GM12865 (cell line): ENCODE measurements at regions not wholly inside any gene's neighbourhood (a gene's known extent, or its start where the extent isn't known, plus 50 kb on each side); places are given as distances from the start of the nearest gene placed in this dataset.

ENCODE experiments used
- DNase-seq: peaks from one replicate; pipeline ENCODE4 v3.0.0; 2010; ENCODE audit warnings: low read depth
- H3K4me3 ChIP-seq: 2 replicates; pipeline ENCODE4 v1.5.1; 2011; ENCODE audit warnings: mild to moderate bottlenecking, low read depth, low read length, control low read depth
- CTCF ChIP-seq: IDR thresholded peaks from 2 replicates; pipeline ENCODE4 v1.5.1; 2011; ENCODE audit warnings: low read length, control low read depth, low read depth, inconsistent platforms; ENCODE audit not compliant: insufficient read depth; ENCODE audit errors: missing control alignments

- no peak overlapping the region for H3K4me3 ChIP-seq
- no peak for DNase-seq
- TF ChIP-seq CTCF, result no peak
Measured at GRCh38 chr12:124428136-124428791, 133.4 kb downstream of the RFLNA start.

- no peak for TF ChIP-seq CTCF
- no peak for DNase-seq
- no peak overlapping the region for H3K4me3 ChIP-seq
Measured at GRCh38 chr12:124426594-124427555, 132.0 kb downstream of the RFLNA start.

- TF ChIP-seq CTCF, result no peak
- no peak overlapping the region for H3K4me3 ChIP-seq
- DNase-seq, result no peak
Measured at GRCh38 chr12:124425667-124426066, 130.8 kb downstream of the RFLNA start.

GRCh38 chr12:124424516-124424905 is 129.6 kb downstream of the RFLNA start:
- DNase-seq, result no peak
- no peak for TF ChIP-seq CTCF
- no peak overlapping the region for H3K4me3 ChIP-seq

GRCh38 chr12:124423761-124424515 is 129.0 kb downstream of the RFLNA start:
- TF ChIP-seq CTCF, result no peak
- H3K4me3 ChIP-seq, result no peak overlapping the region
- DNase-seq, result no peak

- no peak overlapping the region for H3K4me3 ChIP-seq
- no peak for TF ChIP-seq CTCF
- DNase-seq, result no peak
Measured at GRCh38 chr12:124422570-124423523, 128.0 kb downstream of the RFLNA start.
